ENCODE measurements at regions not wholly inside any gene's neighbourhood (a gene's known extent, or its start where the extent isn't known, plus 50 kb on each side); places are given as distances from the start of the nearest gene placed in this dataset.

DNA sequence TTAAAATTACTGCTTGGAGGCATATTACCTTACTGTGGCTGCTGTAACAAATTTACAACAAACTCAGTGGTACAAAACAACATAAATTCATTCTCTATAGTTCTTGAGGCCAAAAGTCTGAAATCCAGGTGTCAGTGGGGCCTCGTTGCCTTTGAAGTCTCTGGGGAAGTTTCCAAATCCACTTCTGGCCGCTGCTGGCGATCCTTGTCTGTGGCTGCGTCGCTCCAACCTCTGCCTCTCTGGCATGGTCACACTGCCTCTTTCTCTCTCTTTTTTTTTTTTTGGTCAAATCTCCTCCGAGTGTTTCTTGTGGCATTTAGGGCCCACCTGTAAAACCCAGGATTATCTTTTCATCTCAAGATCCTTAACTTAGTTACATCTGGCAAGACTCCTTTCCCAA, 182.8 kb downstream of the ST6GAL2 start:
- H3K4me1 ChIP-seq (ENCODE audit: insufficient read depth, low read length): no peaks in the 10 kb centered on the region
- Mint-ChIP-seq H3K36me3 (ENCODE audit: low read depth) (no peaks in the 10 kb centered on the region), H3K27me3 (no peaks in the 10 kb centered on the region), H3K9me3 (peaks cover 2% of the 10 kb centered on the region), H3K4me3 (no peak overlapping the region), H3K4me1 (ENCODE audit: low read depth) (no peaks in the 10 kb centered on the region), H3K27ac (no peak overlapping the region)
- intact Hi-C loops (cut with DNase I, micrococcal nuclease): no loop called here
- ChIA-PET POLR2A (no interaction called here), CTCF (no interaction called here)
- TF ChIP-seq, protein P1, sequence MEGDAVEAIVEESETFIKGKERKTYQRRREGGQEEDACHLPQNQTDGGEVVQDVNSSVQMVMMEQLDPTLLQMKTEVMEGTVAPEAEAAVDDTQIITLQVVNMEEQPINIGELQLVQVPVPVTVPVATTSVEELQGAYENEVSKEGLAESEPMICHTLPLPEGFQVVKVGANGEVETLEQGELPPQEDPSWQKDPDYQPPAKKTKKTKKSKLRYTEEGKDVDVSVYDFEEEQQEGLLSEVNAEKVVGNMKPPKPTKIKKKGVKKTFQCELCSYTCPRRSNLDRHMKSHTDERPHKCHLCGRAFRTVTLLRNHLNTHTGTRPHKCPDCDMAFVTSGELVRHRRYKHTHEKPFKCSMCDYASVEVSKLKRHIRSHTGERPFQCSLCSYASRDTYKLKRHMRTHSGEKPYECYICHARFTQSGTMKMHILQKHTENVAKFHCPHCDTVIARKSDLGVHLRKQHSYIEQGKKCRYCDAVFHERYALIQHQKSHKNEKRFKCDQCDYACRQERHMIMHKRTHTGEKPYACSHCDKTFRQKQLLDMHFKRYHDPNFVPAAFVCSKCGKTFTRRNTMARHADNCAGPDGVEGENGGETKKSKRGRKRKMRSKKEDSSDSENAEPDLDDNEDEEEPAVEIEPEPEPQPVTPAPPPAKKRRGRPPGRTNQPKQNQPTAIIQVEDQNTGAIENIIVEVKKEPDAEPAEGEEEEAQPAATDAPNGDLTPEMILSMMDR (IDR thresholded peaks at IDR 0.05): no peak
- no peak overlapping the region for H3K4me3 ChIP-seq (ENCODE audit: low read length)
- no peaks in the 10 kb centered on the region for H3K9me3 ChIP-seq (ENCODE audit: control insufficient read depth in 1 of 2, insufficient read depth in 1 of 2, low read length in 2 of 2)
- ATAC-seq (ENCODE audit: poor library complexity) (no peak), DNase-seq (no peak)
- H3K27ac ChIP-seq (ENCODE audit: low read depth in 1 of 2, low read length in 2 of 2): no peak overlapping the region
- no peaks in the 10 kb centered on the region for H3K36me3 ChIP-seq (ENCODE audit: insufficient read depth, low read length)
- no peaks in the 10 kb centered on the region for H3K27me3 ChIP-seq (ENCODE audit: control insufficient read depth in 1 of 2, insufficient read depth in 2 of 2, low read length in 2 of 2)

DNA sequence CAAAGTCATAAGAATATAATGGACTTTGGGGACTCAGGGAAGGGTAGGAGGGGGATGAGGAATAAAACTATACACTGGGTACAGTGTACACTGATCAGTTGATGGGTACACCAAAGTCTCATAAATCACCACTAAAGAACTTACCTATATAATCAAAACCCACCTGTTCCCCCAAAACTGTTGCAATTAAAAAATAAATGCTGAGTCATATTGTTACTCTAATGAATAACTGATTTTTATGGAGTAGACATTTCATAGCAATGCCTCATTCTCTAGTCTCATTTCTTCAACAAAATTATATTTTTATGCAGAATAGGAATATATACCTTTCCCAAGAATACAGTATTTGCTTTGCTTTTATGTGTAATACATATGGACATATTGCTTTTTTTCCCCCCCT, 181.2 kb downstream of the ST6GAL2 start:
- Mint-ChIP-seq H3K27ac (no peak overlapping the region), H3K9me3 (no peaks in the 10 kb centered on the region), H3K36me3 (ENCODE audit: low read depth) (no peaks in the 10 kb centered on the region), H3K27me3 (no peaks in the 10 kb centered on the region), H3K4me1 (ENCODE audit: low read depth) (no peaks in the 10 kb centered on the region), H3K4me3 (no peak overlapping the region)
- DNase-seq (no peak), ATAC-seq (ENCODE audit: poor library complexity) (no peak)
- no peaks in the 10 kb centered on the region for H3K4me1 ChIP-seq (ENCODE audit: insufficient read depth, low read length)
- no peaks in the 10 kb centered on the region for H3K9me3 ChIP-seq (ENCODE audit: control insufficient read depth in 1 of 2, insufficient read depth in 1 of 2, low read length in 2 of 2)
- no peaks in the 10 kb centered on the region for H3K36me3 ChIP-seq (ENCODE audit: insufficient read depth, low read length)
- CTCF ChIA-PET: no interaction called here
- intact Hi-C loops (cut with DNase I, micrococcal nuclease): no loop called here
- no peak overlapping the region for H3K27ac ChIP-seq (ENCODE audit: low read depth in 1 of 2, low read length in 2 of 2)
- POLR2A ChIA-PET: no interaction called here
- H3K27me3 ChIP-seq (ENCODE audit: control insufficient read depth in 1 of 2, insufficient read depth in 2 of 2, low read length in 2 of 2): no peaks in the 10 kb centered on the region
- TF ChIP-seq, protein P1 (IDR thresholded peaks at IDR 0.05): no peak
- H3K4me3 ChIP-seq (ENCODE audit: low read length): no peak overlapping the region

DNA sequence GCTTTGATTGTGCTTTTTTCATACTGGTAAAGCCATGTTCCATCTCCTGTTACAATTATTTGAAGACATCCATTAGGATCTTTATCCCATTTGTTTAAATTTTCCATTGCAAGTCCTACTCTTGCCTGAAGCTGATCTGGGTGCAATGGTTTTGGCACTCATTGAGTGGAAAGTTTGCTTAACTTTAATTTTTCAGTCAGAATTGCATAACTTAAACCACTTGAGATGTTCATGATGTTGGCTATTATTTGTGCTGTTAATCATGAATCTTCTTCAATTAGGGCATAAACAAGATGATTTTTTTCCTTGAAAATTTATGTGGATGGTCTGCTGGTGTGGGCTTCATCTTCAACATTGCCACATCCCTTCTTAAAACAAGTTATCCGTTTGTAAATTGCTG, 180.1 kb downstream of the ST6GAL2 start:
- Mint-ChIP-seq H3K27ac (no peak overlapping the region), H3K4me3 (no peak overlapping the region), H3K4me1 (ENCODE audit: low read depth) (no peaks in the 10 kb centered on the region), H3K27me3 (no peaks in the 10 kb centered on the region), H3K36me3 (ENCODE audit: low read depth) (no peaks in the 10 kb centered on the region), H3K9me3 (no peaks in the 10 kb centered on the region)
- ATAC-seq (ENCODE audit: poor library complexity) (no peak), DNase-seq (no peak)
- ChIA-PET CTCF (no interaction called here), POLR2A (no interaction called here)
- H3K4me1 ChIP-seq (ENCODE audit: insufficient read depth, low read length): no peaks in the 10 kb centered on the region
- H3K4me3 ChIP-seq (ENCODE audit: low read length): no peak overlapping the region
- H3K9me3 ChIP-seq (ENCODE audit: control insufficient read depth in 1 of 2, insufficient read depth in 1 of 2, low read length in 2 of 2): no peaks in the 10 kb centered on the region
- no peaks in the 10 kb centered on the region for H3K36me3 ChIP-seq (ENCODE audit: insufficient read depth, low read length)
- intact Hi-C loops (cut with DNase I, micrococcal nuclease): no loop called here
- H3K27me3 ChIP-seq (ENCODE audit: control insufficient read depth in 1 of 2, insufficient read depth in 2 of 2, low read length in 2 of 2): no peaks in the 10 kb centered on the region
- no peak overlapping the region for H3K27ac ChIP-seq (ENCODE audit: low read depth in 1 of 2, low read length in 2 of 2)
- TF ChIP-seq, protein P1 (IDR thresholded peaks at IDR 0.05): no peak

Measured in CD4-positive, alpha-beta T cell (primary cell).